ENCODE measurements at regions not wholly inside any gene's neighbourhood (a gene's known extent, or its start where the extent isn't known, plus 50 kb on each side); places are given as distances from the start of the nearest gene placed in this dataset.

- Histone ChIP-seq H3K4me3 (no peak overlapping the region), H3K9me3 (no peaks in the 10 kb centered on the region), H3K4me1 (no peaks in the 10 kb centered on the region), H3K27ac (no peak overlapping the region), H3K27me3 (no peaks in the 10 kb centered on the region), H3K36me3 (no peaks in the 10 kb centered on the region)
- 90% methylated on average over 3 of the region's 3 CpGs for WGBS
- no peak for DNase-seq (ENCODE audit: low spot score in 2 of 2)
- no peak for TF ChIP-seq CTCF (IDR thresholded peaks at IDR 0.05)
- no peak for TF ChIP-seq POLR2AphosphoS5 (IDR thresholded peaks at IDR 0.05)
- no peak for TF ChIP-seq POLR2A (IDR thresholded peaks at IDR 0.05)
- TF ChIP-seq EP300 (IDR thresholded peaks at IDR 0.05), result no peak
Observed at GRCh38 chr13:106879806-106880205, 311.9 kb upstream of the ARGLU1 start.

GRCh38 chr13:106874323-106874722 is 306.4 kb upstream of the ARGLU1 start:
- TF ChIP-seq POLR2AphosphoS5 (IDR thresholded peaks at IDR 0.05), result no peak
- no peak for TF ChIP-seq POLR2A (IDR thresholded peaks at IDR 0.05)
- no peak for TF ChIP-seq CTCF (IDR thresholded peaks at IDR 0.05)
- no peak for TF ChIP-seq EP300 (IDR thresholded peaks at IDR 0.05)
- H3K4me3 ChIP-seq, result no peak overlapping the region
- H3K27ac ChIP-seq, result no peak overlapping the region
- no peaks in the 10 kb centered on the region for H3K27me3 ChIP-seq
- H3K36me3 ChIP-seq, result no peaks in the 10 kb centered on the region
- H3K9me3 ChIP-seq, result no peaks in the 10 kb centered on the region
- WGBS, result 11% methylated on average over 2 of the region's 2 CpGs
- peaks cover 4% of the 10 kb centered on the region for H3K4me1 ChIP-seq
- DNase-seq (ENCODE audit: low spot score in 2 of 2), result no peak

GRCh38 chr13:106873810-106874209 is 305.9 kb upstream of the ARGLU1 start:
- Histone ChIP-seq H3K27ac (no peak overlapping the region), H3K4me3 (no peak overlapping the region), H3K9me3 (no peaks in the 10 kb centered on the region), H3K36me3 (no peaks in the 10 kb centered on the region), H3K27me3 (no peaks in the 10 kb centered on the region), H3K4me1 (peaks cover 4% of the 10 kb centered on the region)
- no peak for TF ChIP-seq POLR2A (IDR thresholded peaks at IDR 0.05)
- no peak for TF ChIP-seq CTCF (IDR thresholded peaks at IDR 0.05)
- TF ChIP-seq EP300 (IDR thresholded peaks at IDR 0.05), result no peak
- TF ChIP-seq POLR2AphosphoS5 (IDR thresholded peaks at IDR 0.05), result no peak
- WGBS, result 50% methylated on average over 1 of the region's 1 CpG
- DNase-seq (ENCODE audit: low spot score in 2 of 2), result no peak

- TF ChIP-seq EP300 (IDR thresholded peaks at IDR 0.05), result no peak
- TF ChIP-seq CTCF (IDR thresholded peaks at IDR 0.05), result no peak
- TF ChIP-seq POLR2A (IDR thresholded peaks at IDR 0.05), result no peak
- no peak for TF ChIP-seq POLR2AphosphoS5 (IDR thresholded peaks at IDR 0.05)
- Histone ChIP-seq H3K4me1 (peaks cover 3% of the 10 kb centered on the region), H3K27ac (no peak overlapping the region), H3K4me3 (peak overlapping the region; percentile 26), H3K27me3 (no peaks in the 10 kb centered on the region), H3K36me3 (no peaks in the 10 kb centered on the region), H3K9me3 (no peaks in the 10 kb centered on the region)
- WGBS, result 26% methylated on average over 13 of the region's 13 CpGs
- DNase-seq (ENCODE audit: low spot score in 2 of 2), result no peak
Observed at GRCh38 chr13:106867249-106867648, 299.3 kb upstream of the ARGLU1 start.

GRCh38 chr13:106865716-106866440 is 297.9 kb upstream of the ARGLU1 start:
- Histone ChIP-seq H3K4me3 (no peak overlapping the region), H3K36me3 (no peaks in the 10 kb centered on the region), H3K9me3 (no peaks in the 10 kb centered on the region), H3K27me3 (no peaks in the 10 kb centered on the region), H3K4me1 (peaks cover 3% of the 10 kb centered on the region), H3K27ac (no peak overlapping the region)
- no peak for TF ChIP-seq EP300 (IDR thresholded peaks at IDR 0.05)
- no peak for TF ChIP-seq POLR2AphosphoS5 (IDR thresholded peaks at IDR 0.05)
- TF ChIP-seq CTCF (IDR thresholded peaks at IDR 0.05), result no peak
- no peak for TF ChIP-seq POLR2A (IDR thresholded peaks at IDR 0.05)
- WGBS, result 63% methylated on average over 3 of the region's 3 CpGs
- no peak for DNase-seq (ENCODE audit: low spot score in 2 of 2)
